ENCODE measurements at regions not wholly inside any gene's neighbourhood (a gene's known extent, or its start where the extent isn't known, plus 50 kb on each side); places are given as distances from the start of the nearest gene placed in this dataset.

DNA sequence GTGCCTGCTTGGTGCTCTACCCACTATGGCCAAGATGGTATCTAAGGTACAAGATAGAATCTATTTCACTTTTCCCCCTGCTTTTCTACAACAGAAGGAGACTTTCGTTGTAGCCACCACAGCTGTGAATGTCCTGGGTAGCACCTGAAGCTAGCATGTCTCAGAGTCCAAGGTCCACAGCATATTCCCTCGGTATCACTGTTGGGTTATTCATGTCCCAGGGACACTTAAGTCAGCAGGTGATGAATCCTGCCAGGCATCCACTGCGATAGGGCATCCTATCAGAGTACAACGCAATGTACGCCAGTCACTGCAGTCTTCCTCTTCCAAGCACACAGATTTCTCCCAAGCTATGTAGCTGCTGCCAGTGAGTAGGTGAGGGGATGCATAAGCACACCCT lies 129.1 kb upstream of the LINC00305 start:
- Mint-ChIP-seq H3K27me3 (no peaks in the 10 kb centered on the region), H3K4me1 (ENCODE audit: low read depth in 2 of 2) (no peaks in the 10 kb centered on the region), H3K36me3 (ENCODE audit: insufficient read depth) (no peaks in the 10 kb centered on the region), H3K4me3 (no peak overlapping the region), H3K27ac (no peak overlapping the region), H3K9me3 (peaks cover 10 to 21% of the 10 kb centered on the region in 2 donors)
- DNase-seq (no peak), ATAC-seq (replicated peaks) (no peak)

DNA sequence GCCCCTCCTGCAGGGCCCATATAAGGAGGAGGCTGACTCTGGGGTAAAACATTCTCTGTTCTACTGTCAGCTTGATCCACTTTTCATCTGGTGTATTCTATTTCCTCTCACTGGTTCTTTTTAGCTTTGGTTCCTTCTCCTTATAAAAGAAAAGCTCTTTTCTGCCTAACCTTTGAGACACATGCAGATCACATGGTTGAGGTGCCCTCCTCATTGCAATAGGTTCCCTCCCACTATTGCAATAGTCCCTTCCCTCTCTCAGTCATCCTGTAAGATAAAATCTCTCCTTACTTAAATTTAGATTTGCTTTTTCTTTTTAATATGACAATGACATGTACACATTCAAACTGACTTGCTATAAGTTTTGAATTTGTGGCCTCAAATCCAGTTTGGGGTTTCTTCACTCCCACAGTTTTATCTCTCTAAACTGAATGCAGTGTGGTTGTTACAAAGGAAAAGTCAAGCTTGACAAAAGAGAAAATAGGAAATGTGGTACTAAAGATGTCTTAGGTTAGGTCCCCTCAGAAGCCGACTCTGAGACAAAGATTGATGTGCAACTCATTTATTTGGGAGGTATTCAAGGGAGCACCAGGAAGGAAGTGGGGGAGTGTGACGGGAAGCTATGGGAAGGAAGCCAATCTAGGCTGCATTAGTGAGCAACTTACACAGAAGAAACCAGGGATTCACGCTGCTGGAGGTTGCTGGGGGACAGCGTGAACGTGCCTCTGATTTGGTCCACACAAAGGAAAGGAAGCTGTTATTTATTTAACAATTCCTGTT lies 127.6 kb upstream of the LINC00305 start:
- peaks cover 13 to 21% of the 10 kb centered on the region in 2 donors for H3K9me3 Mint-ChIP-seq
- ATAC-seq (replicated peaks) (no peak), DNase-seq (no peak)
- no peaks in the 10 kb centered on the region for H3K36me3 Mint-ChIP-seq (ENCODE audit: insufficient read depth)
- no peaks in the 10 kb centered on the region for H3K4me1 Mint-ChIP-seq (ENCODE audit: low read depth in 2 of 2)
- no peaks in the 10 kb centered on the region for H3K27me3 Mint-ChIP-seq
- no peak overlapping the region for H3K27ac Mint-ChIP-seq
- H3K4me3 Mint-ChIP-seq = no peak overlapping the region

DNA sequence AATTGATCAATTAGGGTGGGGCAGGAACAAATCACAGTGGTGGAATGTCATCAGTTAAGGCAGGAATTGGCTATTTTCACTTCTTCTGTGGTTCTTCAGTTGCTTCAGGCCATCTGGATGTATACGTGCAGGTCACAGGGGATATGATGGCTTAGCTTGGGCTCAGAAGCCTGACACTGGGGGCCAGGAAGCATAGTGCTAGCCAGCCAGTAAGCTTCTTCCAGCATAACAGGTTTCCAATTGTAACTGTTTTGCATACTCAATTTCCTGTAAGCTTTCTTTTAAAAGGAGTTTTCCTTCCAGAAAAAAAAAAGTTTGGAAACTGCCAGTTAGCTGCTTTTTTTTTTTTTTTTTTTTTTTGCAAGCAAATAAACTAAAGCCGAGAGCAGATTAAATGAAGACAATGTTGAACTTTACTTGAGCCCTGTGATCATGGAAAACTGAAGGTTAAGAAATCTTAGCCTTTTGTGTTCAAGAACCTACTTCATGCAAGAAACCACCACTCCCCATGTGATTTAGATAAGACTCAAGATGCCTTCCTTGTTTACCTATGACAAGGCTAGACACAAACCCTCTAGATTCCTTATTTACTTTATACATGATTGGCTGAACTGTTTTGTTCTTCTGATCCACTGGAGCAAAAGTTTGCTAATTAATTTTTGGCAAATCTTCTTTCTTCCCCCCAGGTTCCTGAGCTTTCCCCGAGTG lies 126.9 kb upstream of the LINC00305 start:
- no peak overlapping the region for H3K27ac Mint-ChIP-seq
- no peaks in the 10 kb centered on the region for H3K27me3 Mint-ChIP-seq
- H3K4me3 Mint-ChIP-seq = no peak overlapping the region
- H3K9me3 Mint-ChIP-seq = peaks cover 15 to 21% of the 10 kb centered on the region in 2 donors
- DNase-seq (no peak), ATAC-seq (replicated peaks) (no peak)
- no peaks in the 10 kb centered on the region for H3K4me1 Mint-ChIP-seq (ENCODE audit: low read depth in 2 of 2)
- no peaks in the 10 kb centered on the region for H3K36me3 Mint-ChIP-seq (ENCODE audit: insufficient read depth)

DNA sequence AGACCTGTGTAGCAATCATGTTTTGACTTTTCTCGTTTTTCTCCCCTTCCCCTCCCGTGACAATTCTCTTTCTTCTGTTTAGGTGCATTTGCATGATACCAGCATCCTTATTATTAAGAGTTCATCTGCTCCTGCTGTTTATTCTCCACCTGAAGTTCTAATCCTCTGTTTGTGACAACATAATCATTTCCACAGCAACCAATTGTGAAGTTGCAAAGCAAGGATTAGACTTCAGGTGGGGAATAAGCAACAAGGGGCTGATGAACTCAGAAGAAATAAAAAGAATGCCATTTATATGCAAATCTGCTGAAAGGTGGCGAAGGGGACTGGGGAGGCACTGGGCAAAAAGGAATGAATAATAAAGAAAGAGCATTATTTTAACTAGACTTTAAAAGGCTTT lies 124.8 kb upstream of the LINC00305 start:
- no peak for DNase-seq
- Mint-ChIP-seq H3K27ac (no peak overlapping the region), H3K27me3 (no peaks in the 10 kb centered on the region), H3K4me3 (no peak overlapping the region), H3K36me3 (ENCODE audit: insufficient read depth) (no peaks in the 10 kb centered on the region), H3K4me1 (ENCODE audit: low read depth in 2 of 2) (no peaks in the 10 kb centered on the region), H3K9me3 (peaks cover 19 to 33% of the 10 kb centered on the region in 2 donors)
- no peak for ATAC-seq (replicated peaks)

DNA sequence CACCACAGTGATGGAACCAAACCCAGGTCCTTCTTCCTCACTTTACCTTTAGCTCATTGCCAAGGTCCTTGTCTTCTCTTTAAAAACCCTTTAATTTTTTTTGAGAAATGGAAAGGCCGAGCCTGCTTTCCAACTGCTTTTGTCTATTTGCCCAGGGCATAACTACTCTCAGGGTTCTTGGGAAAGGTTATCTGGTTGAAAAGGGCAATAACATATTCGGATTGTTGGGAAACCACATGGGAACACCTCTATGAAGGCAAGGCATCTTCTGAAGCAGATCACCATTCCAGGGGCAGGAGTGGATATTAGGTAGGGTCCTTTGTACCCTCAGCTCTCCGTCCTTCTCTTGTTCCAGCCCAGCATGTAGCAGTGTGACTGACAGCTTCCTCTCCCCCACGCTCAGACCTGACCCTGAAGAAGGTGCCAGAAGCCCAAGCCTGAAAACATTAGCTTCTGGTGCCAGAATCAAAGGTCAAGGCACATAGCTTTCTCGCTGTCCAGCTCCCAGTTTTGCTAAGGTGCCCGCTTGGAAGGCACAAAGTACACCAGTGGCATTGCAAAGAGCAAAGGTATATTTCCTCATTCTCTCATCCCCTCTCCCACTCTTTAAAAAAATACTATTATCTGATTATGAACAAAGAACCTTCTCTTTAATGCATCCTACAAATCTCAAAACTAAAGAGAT lies 123.2 kb upstream of the LINC00305 start:
- H3K9me3 Mint-ChIP-seq = peaks cover 17 to 25% of the 10 kb centered on the region in 2 donors

DNA sequence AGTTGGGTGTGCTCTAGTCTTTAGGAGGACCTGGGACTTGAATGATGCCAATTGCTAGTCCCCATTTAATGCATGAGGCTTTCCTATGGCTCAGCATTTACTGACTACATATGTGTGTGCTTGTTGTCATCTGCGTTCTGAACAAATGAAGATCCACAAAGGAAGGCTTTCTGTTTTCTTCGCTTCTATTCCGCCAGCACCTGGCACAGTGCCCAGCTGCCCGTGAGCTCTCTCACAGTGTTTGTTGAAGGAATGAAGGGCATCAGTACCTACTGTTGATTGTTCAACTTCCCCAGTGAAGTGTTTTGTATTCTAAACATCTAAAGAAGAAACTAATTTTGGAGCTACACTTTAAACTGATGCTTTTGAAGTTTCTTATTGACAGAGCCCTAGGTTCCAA lies 122.4 kb upstream of the LINC00305 start:
- ATAC-seq (replicated peaks) (no peak), DNase-seq (no peak)
- Mint-ChIP-seq H3K36me3 (ENCODE audit: insufficient read depth) (no peaks in the 10 kb centered on the region), H3K27ac (no peak overlapping the region), H3K4me1 (ENCODE audit: low read depth in 2 of 2) (no peaks in the 10 kb centered on the region), H3K4me3 (no peak overlapping the region), H3K9me3 (peaks cover 13 to 25% of the 10 kb centered on the region in 2 donors), H3K27me3 (no peaks in the 10 kb centered on the region)

More for the DNA sequence above, 123.2 kb upstream of the LINC00305 start:
- Mint-ChIP-seq H3K27me3 (no peaks in the 10 kb centered on the region), H3K4me3 (no peak overlapping the region), H3K36me3 (ENCODE audit: insufficient read depth) (no peaks in the 10 kb centered on the region), H3K4me1 (ENCODE audit: low read depth in 2 of 2) (no peaks in the 10 kb centered on the region), H3K27ac (no peak overlapping the region)
- ATAC-seq (replicated peaks) (no peak), DNase-seq (no peak)

DNA sequence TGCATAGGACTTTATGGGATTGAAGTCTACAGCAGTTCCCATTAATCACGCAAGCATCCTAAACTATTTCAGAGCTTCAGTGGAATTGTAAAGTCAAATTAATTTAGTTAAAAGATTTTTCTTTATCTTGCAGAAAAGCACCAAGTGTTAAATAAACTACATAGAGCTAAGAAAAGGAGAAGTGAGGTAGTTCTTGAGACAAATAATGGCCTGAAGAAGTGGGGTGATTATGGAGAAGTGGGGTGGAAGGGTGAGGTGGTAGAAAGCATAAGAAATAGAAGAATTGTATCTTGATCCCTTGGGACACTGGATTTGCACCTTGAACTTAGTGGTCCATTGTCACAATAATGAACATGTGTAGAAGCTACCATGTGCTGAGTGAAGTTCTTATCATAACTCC lies 121.7 kb upstream of the LINC00305 start:
- ATAC-seq (replicated peaks) (no peak), DNase-seq (no peak)
- Mint-ChIP-seq H3K27ac (no peak overlapping the region), H3K4me3 (no peak overlapping the region), H3K4me1 (ENCODE audit: low read depth in 2 of 2) (no peaks in the 10 kb centered on the region), H3K36me3 (ENCODE audit: insufficient read depth) (no peaks in the 10 kb centered on the region), H3K27me3 (no peaks in the 10 kb centered on the region), H3K9me3 (peaks cover 13 to 25% of the 10 kb centered on the region in 2 donors)

DNA sequence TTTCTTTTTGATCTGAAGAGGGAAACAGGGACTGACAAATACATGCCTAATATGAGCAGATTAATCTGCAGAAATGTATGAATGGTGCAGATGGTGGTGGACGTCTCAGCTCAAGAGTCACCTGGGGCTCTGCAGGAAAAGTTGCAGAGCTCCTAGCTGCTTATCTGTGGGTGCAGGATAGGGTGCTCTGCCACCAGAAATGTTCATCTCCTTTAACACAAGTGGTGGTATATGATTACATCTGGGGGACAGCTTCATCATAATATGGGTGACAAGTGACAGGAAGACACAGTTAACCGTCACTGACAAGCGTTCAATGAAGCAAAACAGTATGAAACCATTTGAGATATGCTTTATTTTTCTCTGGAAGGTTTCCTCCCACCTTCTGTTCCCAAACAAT lies 121.2 kb upstream of the LINC00305 start:
- Mint-ChIP-seq H3K36me3 (ENCODE audit: insufficient read depth) (no peaks in the 10 kb centered on the region), H3K4me3 (no peak overlapping the region), H3K9me3 (peaks cover 11 to 21% of the 10 kb centered on the region in 2 donors), H3K27ac (no peak overlapping the region), H3K27me3 (no peaks in the 10 kb centered on the region), H3K4me1 (ENCODE audit: low read depth in 2 of 2) (no peaks in the 10 kb centered on the region)
- no peak for ATAC-seq (replicated peaks)
- no peak for DNase-seq

DNA sequence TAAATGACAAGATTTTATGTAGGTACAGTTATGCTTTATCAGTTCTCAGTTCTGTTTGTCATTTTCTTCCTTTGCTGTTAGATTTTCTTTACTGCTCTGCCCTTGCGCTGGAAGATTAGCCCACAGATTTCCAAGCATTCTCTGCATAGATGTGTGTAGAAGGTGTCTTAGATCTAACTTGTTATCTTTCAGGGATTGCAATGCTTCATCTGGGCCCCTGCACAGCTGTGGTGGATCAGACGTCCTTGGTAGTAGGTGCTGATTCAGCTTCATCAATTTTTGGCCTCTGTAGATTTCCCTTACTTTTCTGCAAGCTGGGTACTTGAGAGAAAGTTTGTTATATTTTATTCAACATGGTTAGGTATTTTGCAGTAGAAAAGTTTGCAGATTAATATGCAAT lies 115.3 kb upstream of the LINC00305 start:
- Mint-ChIP-seq H3K27me3 (no peaks in the 10 kb centered on the region), H3K36me3 (ENCODE audit: insufficient read depth) (no peaks in the 10 kb centered on the region), H3K9me3 (peaks cover 5% of the 10 kb centered on the region in 2 donors), H3K4me1 (ENCODE audit: low read depth in 2 of 2) (no peaks in the 10 kb centered on the region), H3K27ac (no peak overlapping the region), H3K4me3 (no peak overlapping the region)
- DNase-seq = no peak
- ATAC-seq (replicated peaks) = no peak

DNA sequence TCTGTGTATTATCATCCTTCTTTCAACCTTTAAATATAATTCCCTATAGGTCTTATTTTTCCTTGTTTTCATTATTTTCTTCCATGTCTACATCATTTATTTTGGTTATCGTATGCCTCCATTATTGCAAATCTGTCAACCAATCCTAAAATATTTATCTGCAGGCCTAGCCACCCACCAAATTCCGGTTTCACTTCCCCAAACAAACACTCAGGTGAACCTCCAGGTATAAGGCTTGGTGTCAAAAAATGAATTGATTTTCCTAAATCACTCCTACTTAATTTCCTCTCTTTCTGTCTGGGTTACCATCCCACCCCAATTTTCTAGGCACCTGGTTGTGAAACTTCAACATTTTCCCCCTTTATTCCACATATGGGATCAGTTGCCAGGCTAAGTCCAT lies 111.9 kb upstream of the LINC00305 start:
- DNase-seq (no peak), ATAC-seq (replicated peaks) (no peak)
- H3K27ac Mint-ChIP-seq = no peak overlapping the region
- H3K36me3 Mint-ChIP-seq (ENCODE audit: insufficient read depth) = no peaks in the 10 kb centered on the region
- H3K9me3 Mint-ChIP-seq = peaks cover 4 to 5% of the 10 kb centered on the region in 2 donors
- H3K4me3 Mint-ChIP-seq = no peak overlapping the region
- H3K4me1 Mint-ChIP-seq (ENCODE audit: low read depth in 2 of 2) = no peaks in the 10 kb centered on the region
- H3K27me3 Mint-ChIP-seq = no peaks in the 10 kb centered on the region

DNA sequence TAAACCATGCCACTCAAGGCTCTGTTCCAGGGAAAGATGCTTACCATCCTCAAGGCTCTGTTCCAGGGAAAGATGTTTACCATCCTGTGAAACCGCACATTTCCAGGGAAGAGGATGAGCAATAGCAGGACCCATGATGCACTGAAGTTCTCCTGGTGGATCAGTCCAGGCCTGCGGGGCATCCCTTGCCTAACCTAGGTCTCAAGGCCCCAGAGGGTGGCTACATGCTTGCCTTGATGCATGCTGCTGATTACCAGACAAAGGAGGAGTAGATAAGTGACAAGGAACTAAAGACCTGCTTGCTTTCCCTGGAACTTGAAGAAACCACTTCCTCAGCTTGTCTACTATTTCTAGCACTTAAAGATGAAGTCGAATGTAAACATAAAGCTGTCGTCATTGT lies 111.0 kb upstream of the LINC00305 start:
- Mint-ChIP-seq H3K4me3 (no peak overlapping the region), H3K4me1 (ENCODE audit: low read depth in 2 of 2) (no peaks in the 10 kb centered on the region), H3K36me3 (ENCODE audit: insufficient read depth) (no peaks in the 10 kb centered on the region), H3K9me3 (peaks cover 5 to 8% of the 10 kb centered on the region in 2 donors), H3K27ac (no peak overlapping the region), H3K27me3 (no peaks in the 10 kb centered on the region)
- no peak for DNase-seq
- no peak for ATAC-seq (replicated peaks)

DNA sequence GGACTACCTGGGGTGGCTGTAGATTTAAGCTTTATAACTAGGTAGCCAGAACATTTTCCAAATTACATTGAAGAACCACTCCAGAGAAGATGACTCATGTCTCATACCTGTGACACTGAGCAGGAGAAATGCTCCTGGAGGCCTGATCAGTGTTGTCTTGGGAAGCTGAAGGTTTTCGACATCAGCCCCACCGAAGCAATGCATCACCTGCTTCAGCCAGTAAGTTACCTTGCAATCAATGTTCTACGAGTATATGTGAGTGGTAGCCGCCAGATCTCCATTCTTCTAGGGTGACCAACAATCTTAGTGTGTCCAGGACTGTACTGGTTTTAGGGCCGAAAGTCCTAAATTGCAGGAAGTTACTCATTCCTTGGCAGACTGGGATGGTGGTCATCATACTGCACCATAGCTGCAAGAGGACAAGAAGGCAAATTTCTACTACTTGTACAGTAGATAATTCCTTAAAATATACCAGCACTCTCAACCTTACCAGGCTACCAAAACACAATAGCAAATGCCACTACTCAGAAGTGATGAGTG lies 109.3 kb upstream of the LINC00305 start:
- ATAC-seq (replicated peaks) (no peak), DNase-seq (no peak)
- no peaks in the 10 kb centered on the region for H3K27me3 Mint-ChIP-seq
- H3K27ac Mint-ChIP-seq = no peak overlapping the region
- H3K4me1 Mint-ChIP-seq (ENCODE audit: low read depth in 2 of 2) = no peaks in the 10 kb centered on the region
- H3K36me3 Mint-ChIP-seq (ENCODE audit: insufficient read depth) = no peaks in the 10 kb centered on the region
- H3K9me3 Mint-ChIP-seq = peaks cover 7 to 8% of the 10 kb centered on the region in 2 donors
- no peak overlapping the region for H3K4me3 Mint-ChIP-seq

DNA sequence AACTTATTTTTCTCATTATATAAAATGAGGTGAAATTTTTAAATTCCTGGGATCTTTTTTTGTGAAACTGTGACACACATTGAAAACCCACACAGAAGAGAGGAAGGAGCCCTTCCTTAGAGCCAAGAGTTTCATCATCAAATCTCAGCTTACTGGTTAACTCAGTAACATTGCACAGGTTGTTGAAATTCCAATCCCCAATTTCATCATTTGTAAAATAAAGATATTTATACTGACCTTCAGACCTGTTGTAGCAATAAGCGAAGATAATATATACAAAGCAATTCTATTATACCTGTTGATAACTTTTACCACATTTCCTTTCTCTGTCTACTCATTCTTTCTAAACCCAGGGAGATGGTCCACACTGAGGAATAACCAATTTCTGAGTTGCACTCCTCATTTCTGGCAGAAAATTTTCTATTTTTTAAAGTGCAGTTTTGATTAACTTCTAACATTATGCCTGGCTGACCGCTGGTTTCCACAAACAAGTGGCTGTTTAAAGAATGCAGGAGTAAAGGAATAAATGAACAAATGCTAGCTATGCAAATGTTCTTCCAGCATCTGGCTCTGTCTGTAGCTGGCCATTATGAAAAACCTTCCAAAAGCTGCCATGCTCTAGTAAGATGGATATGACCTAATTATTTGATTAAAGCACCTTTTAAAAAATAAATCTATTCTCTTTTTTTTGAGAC lies 105.7 kb upstream of the LINC00305 start:
- H3K4me1 Mint-ChIP-seq (ENCODE audit: low read depth in 2 of 2) = no peaks in the 10 kb centered on the region
- no peak overlapping the region for H3K27ac Mint-ChIP-seq
- H3K36me3 Mint-ChIP-seq (ENCODE audit: insufficient read depth) = no peaks in the 10 kb centered on the region
- H3K27me3 Mint-ChIP-seq = no peaks in the 10 kb centered on the region
- peaks cover 8 to 11% of the 10 kb centered on the region in 2 donors for H3K9me3 Mint-ChIP-seq
- no peak for DNase-seq
- no peak overlapping the region for H3K4me3 Mint-ChIP-seq
- ATAC-seq (replicated peaks) = no peak

Data from effector memory CD8-positive, alpha-beta T cell (primary cell).